T-cell (primary cell): ENCODE measurements at regions not wholly inside any gene's neighbourhood (a gene's known extent, or its start where the extent isn't known, plus 50 kb on each side); places are given as distances from the start of the nearest gene placed in this dataset.

Source experiments
- ATAC-seq, 4 experiments: fragments of 200-7000 bp in 3 of 4; fragments of 150-1000 bp in 1 of 4; cut with Tn5 transposase; replicated peaks in 1 of 4; 1 replicate in 3 of 4; 2 replicates in 1 of 4; pipeline ENCODE4 v1.10.0; 2021; ENCODE audit warnings: moderate library complexity in 3 of 4, mild to moderate bottlenecking in 2 of 4, moderate number of reproducible peaks in 1 of 4
- CTCF ChIA-PET, 2 donors: fragments of 300-600 bp; sonication (Branson Sonifier 250); formaldehyde crosslinking; loops; one replicate each; lab custom pipeline; 2022; ENCODE audit warnings: antibody characterized with exemption in 2 of 2; lab: Charles Lee
- POLR2A ChIA-PET, 2 donors: fragments of 300-600 bp; sonication (Branson Sonifier 250); formaldehyde crosslinking; loops; one replicate each; lab custom pipeline; 2022; ENCODE audit warnings: antibody characterized with exemption in 2 of 2; lab: Charles Lee
- DNase-seq, 35 experiments: peaks; one replicate each; pipeline versions ENCODE4 v3.0.0 to v3.0.0-alpha.2; 2013 to 2023
- H3K27ac ChIP-seq: one replicate; pipeline ENCODE4 v1.5.1; 2013; ENCODE audit warnings: low read length
- H3K27me3 ChIP-seq, 2 experiments: replicated peaks in 1 of 2; 1 replicate in 1 of 2; 2 replicates in 1 of 2; pipeline versions ENCODE4 v1.6.1 to v1.7.0; 2013; ENCODE audit warnings: low read length in 1 of 2, mixed read lengths in 1 of 2; ENCODE audit not compliant: control insufficient read depth in 2 of 2, insufficient read depth in 2 of 2; ENCODE audit errors: extremely low read depth in 1 of 2
- H3K36me3 ChIP-seq, 2 donors: 1 replicate in 1 of 2; 2 replicates in 1 of 2; pipeline versions ENCODE4 v1.6.1 to v1.7.0; 2013; ENCODE audit warnings: low read length in 1 of 2; ENCODE audit not compliant: control insufficient read depth in 2 of 2, insufficient read depth in 1 of 2; ENCODE audit errors: extremely low read depth in 1 of 2
- H3K4me1 ChIP-seq, 2 experiments: 1 replicate in 1 of 2; 2 replicates in 1 of 2; pipeline versions ENCODE4 v1.6.1 to v1.7.0; 2013; ENCODE audit warnings: low read length in 2 of 2, mixed read lengths in 1 of 2; ENCODE audit not compliant: insufficient read depth in 2 of 2, control insufficient read depth in 1 of 2; ENCODE audit errors: extremely low read depth in 1 of 2
- H3K4me3 ChIP-seq, 2 donors: 1 replicate in 1 of 2; 2 replicates in 1 of 2; pipeline versions ENCODE4 v1.5.1 to v1.7.0; 2013; ENCODE audit warnings: mild to moderate bottlenecking in 2 of 2, low read length in 1 of 2, moderate library complexity in 1 of 2; ENCODE audit not compliant: control insufficient read depth in 1 of 2; ENCODE audit errors: extremely low read depth in 1 of 2
- H3K9me3 ChIP-seq: 2 replicates; pipeline ENCODE4 v1.7.0; 2013
- H3K27ac Mint-ChIP-seq, 2 donors: one replicate each; pipeline ENCODE4 v1.8.0; 2020 to 2021; ENCODE audit warnings: mild to moderate bottlenecking in 2 of 2, mixed read lengths in 2 of 2
- H3K27me3 Mint-ChIP-seq, 2 donors: one replicate each; pipeline ENCODE4 v1.8.0; 2021 to 2022; ENCODE audit warnings: mixed read lengths in 2 of 2
- H3K36me3 Mint-ChIP-seq: one replicate; pipeline ENCODE4 v1.8.0; 2021; ENCODE audit warnings: mixed read lengths
- H3K4me1 Mint-ChIP-seq, 3 donors: one replicate each; pipeline ENCODE4 v1.8.0; 2020 to 2022; ENCODE audit warnings: mixed read lengths in 3 of 3, mild to moderate bottlenecking in 1 of 3
- H3K4me3 Mint-ChIP-seq, 3 donors: one replicate each; pipeline ENCODE4 v1.8.0; 2020 to 2022; ENCODE audit warnings: mild to moderate bottlenecking in 3 of 3, mixed read lengths in 3 of 3, moderate library complexity in 3 of 3
- H3K9me3 Mint-ChIP-seq, 3 donors: one replicate each; pipeline ENCODE4 v1.8.0; 2020 to 2022; ENCODE audit warnings: mixed read lengths in 3 of 3
- WGBS: methylation state at CpG from one replicate; pipeline ENCODE4 v1.1.5; 2013; ENCODE audit warnings: missing lambda C conversion rate; ENCODE audit not compliant: insufficient coverage; 5-methylcytosine and 5-hydroxymethylcytosine counted together

DNA sequence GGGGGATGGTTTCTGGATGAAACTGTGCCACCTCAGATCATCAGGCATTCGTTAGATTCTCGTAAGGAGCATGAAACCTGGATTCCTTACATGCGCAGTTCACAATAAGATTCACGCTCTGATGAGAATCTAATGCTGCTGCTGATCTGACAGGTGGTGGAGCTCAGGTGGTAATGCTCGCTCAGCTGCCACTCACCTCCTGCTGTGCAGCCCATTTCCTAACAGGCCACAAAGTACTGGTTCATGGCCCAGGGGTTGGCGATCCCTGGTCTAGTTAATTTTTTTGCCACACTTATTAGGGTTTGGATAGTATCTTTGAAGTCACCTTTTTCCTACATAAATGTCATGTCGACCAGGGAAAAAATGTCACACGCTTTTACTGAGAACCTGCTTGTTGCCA is 96.8 kb upstream of the MLIP start:
- DNase-seq (no peak), ATAC-seq (no peak)
- Histone ChIP-seq H3K27ac (no peak overlapping the region), H3K4me1 (no peaks in the 10 kb centered on the region), H3K9me3 (no peaks in the 10 kb centered on the region), H3K36me3 (no peaks in the 10 kb centered on the region), H3K4me3 (no peak overlapping the region), H3K27me3 (no peaks in the 10 kb centered on the region)
- 40% methylated on average over 1 of the region's 8 CpGs for WGBS
- Mint-ChIP-seq H3K27ac (no peak overlapping the region), H3K27me3 (peaks cover 2 to 10% of the 10 kb centered on the region in 2 donors), H3K4me3 (no peak overlapping the region), H3K4me1 (no peaks in the 10 kb centered on the region), H3K9me3 (no peaks in the 10 kb centered on the region), H3K36me3 (no peaks in the 10 kb centered on the region)
- ChIA-PET CTCF (no interaction called here), POLR2A (no interaction called here)

- H3K4me1 Mint-ChIP-seq = no peaks in the 10 kb centered on the region
- H3K36me3 Mint-ChIP-seq = no peaks in the 10 kb centered on the region
- Histone ChIP-seq H3K4me3 (no peak overlapping the region), H3K4me1 (no peaks in the 10 kb centered on the region), H3K27ac (no peak overlapping the region), H3K9me3 (no peaks in the 10 kb centered on the region), H3K27me3 (no peaks in the 10 kb centered on the region), H3K36me3 (no peaks in the 10 kb centered on the region)
- peaks cover 2 to 10% of the 10 kb centered on the region in 2 donors for H3K27me3 Mint-ChIP-seq
- ATAC-seq (no peak), DNase-seq (no peak)
- ChIA-PET CTCF (interaction anchor here in 1 of 2 donors (0.6 kb wide), 1 partner anchor 15 kb away, joined by 5 read pairs; no protein-coding TSS in a partner anchor), POLR2A (no interaction called here)
- no peak overlapping the region for H3K27ac Mint-ChIP-seq
- no peak overlapping the region for H3K4me3 Mint-ChIP-seq
- H3K9me3 Mint-ChIP-seq = no peaks in the 10 kb centered on the region
- WGBS = no CpG with 5 or more reads among the region's 2 CpGs
Observed at GRCh38 chr6:54017877-54018276, 93.4 kb upstream of the MLIP start.

GRCh38 chr6:54018722-54019121 is 92.5 kb upstream of the MLIP start:
- Histone ChIP-seq H3K27me3 (no peaks in the 10 kb centered on the region), H3K4me1 (no peaks in the 10 kb centered on the region), H3K9me3 (no peaks in the 10 kb centered on the region), H3K36me3 (no peaks in the 10 kb centered on the region), H3K4me3 (no peak overlapping the region), H3K27ac (no peak overlapping the region)
- H3K36me3 Mint-ChIP-seq = no peaks in the 10 kb centered on the region
- ATAC-seq (no peak), DNase-seq (no peak)
- peaks cover 2 to 10% of the 10 kb centered on the region in 2 donors for H3K27me3 Mint-ChIP-seq
- CTCF ChIA-PET = interaction anchor here in 1 of 2 donors (0.5 kb wide), 1 partner anchor 610 kb away, joined by 4 read pairs; no protein-coding TSS in a partner anchor
- H3K9me3 Mint-ChIP-seq = no peaks in the 10 kb centered on the region
- H3K27ac Mint-ChIP-seq = no peak overlapping the region
- H3K4me1 Mint-ChIP-seq = no peaks in the 10 kb centered on the region
- WGBS = no CpG with 5 or more reads among the region's 5 CpGs
- no peak overlapping the region for H3K4me3 Mint-ChIP-seq
- POLR2A ChIA-PET = no interaction called here

DNA sequence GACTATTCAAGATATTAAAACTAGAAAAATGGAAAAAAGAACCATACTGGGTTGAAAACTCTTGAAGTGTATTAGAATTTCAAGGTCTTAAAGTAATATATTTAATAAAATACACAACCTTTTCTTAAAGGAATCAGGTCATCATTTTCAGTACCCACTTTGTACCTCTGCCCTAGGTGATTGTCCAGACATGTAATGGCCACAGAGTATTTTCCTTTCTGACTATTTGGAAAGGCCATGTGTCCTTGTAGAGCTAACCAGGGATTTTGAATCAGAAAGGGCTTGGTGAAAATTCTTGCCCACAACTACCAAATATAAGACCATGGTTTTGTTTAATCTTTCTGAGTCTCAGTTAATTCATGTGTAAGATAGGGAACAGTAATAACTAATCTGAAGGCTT is 91.4 kb upstream of the MLIP start:
- POLR2A ChIA-PET = no interaction called here
- H3K4me1 ChIP-seq = no peaks in the 10 kb centered on the region
- H3K36me3 Mint-ChIP-seq = no peaks in the 10 kb centered on the region
- no peak overlapping the region for H3K4me3 Mint-ChIP-seq
- H3K4me3 ChIP-seq = no peak overlapping the region
- peaks cover 2 to 10% of the 10 kb centered on the region in 2 donors for H3K27me3 Mint-ChIP-seq
- no peak overlapping the region for H3K27ac ChIP-seq
- H3K36me3 ChIP-seq = no peaks in the 10 kb centered on the region
- H3K4me1 Mint-ChIP-seq = no peaks in the 10 kb centered on the region
- DNase-seq (no peak), ATAC-seq (no peak)
- H3K9me3 Mint-ChIP-seq = no peaks in the 10 kb centered on the region
- CTCF ChIA-PET = no interaction called here
- no peaks in the 10 kb centered on the region for H3K27me3 ChIP-seq
- no peak overlapping the region for H3K27ac Mint-ChIP-seq
- no peaks in the 10 kb centered on the region for H3K9me3 ChIP-seq

- ChIA-PET POLR2A (no interaction called here), CTCF (no interaction called here)
- no peak overlapping the region for H3K27ac ChIP-seq
- no peaks in the 10 kb centered on the region for H3K36me3 ChIP-seq
- no peaks in the 10 kb centered on the region for H3K4me1 ChIP-seq
- 66% methylated on average over 3 of the region's 3 CpGs for WGBS
- peaks cover 2 to 10% of the 10 kb centered on the region in 2 donors for H3K27me3 Mint-ChIP-seq
- no peaks in the 10 kb centered on the region for H3K9me3 Mint-ChIP-seq
- no peak for DNase-seq
- H3K36me3 Mint-ChIP-seq = no peaks in the 10 kb centered on the region
- no peak overlapping the region for H3K4me3 ChIP-seq
- no peak for ATAC-seq
- H3K4me1 Mint-ChIP-seq = no peaks in the 10 kb centered on the region
- no peak overlapping the region for H3K27ac Mint-ChIP-seq
- no peaks in the 10 kb centered on the region for H3K9me3 ChIP-seq
- H3K4me3 Mint-ChIP-seq = no peak overlapping the region
- H3K27me3 ChIP-seq = no peaks in the 10 kb centered on the region
Observed at GRCh38 chr6:54020334-54020733, 90.9 kb upstream of the MLIP start.

- no peaks in the 10 kb centered on the region for H3K9me3 Mint-ChIP-seq
- H3K4me1 ChIP-seq = no peaks in the 10 kb centered on the region
- no peaks in the 10 kb centered on the region for H3K36me3 Mint-ChIP-seq
- DNase-seq (no peak), ATAC-seq (no peak)
- no peak overlapping the region for H3K4me3 Mint-ChIP-seq
- no peaks in the 10 kb centered on the region for H3K4me1 Mint-ChIP-seq
- no peaks in the 10 kb centered on the region for H3K9me3 ChIP-seq
- POLR2A ChIA-PET = no interaction called here
- H3K4me3 ChIP-seq = no peak overlapping the region
- no peak overlapping the region for H3K27ac ChIP-seq
- no peaks in the 10 kb centered on the region for H3K36me3 ChIP-seq
- H3K27ac Mint-ChIP-seq = no peak overlapping the region
- CTCF ChIA-PET = no interaction called here
- no peaks in the 10 kb centered on the region for H3K27me3 Mint-ChIP-seq
- no peaks in the 10 kb centered on the region for H3K27me3 ChIP-seq
Observed at GRCh38 chr6:54026652-54027400, 84.4 kb upstream of the MLIP start.

DNA sequence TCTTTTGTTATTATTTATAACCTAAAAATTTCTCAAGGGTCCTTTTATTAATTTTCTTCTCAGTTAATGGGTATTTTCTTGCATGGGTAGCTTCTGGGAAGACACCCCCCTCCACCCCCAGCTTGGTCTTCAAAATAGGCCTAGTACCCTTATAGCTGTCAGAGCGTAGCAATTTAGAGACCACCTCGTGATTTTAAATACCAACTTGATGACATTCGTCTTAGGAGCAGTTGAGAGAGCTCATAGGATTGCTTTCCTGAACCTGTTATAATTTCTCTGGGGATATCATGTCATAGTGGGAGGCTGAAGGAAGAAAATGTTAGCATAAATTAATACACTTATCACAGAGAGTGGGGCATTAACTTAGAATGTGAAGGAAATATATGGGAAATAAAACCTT is 83.1 kb upstream of the MLIP start:
- H3K4me1 Mint-ChIP-seq = no peaks in the 10 kb centered on the region
- no peaks in the 10 kb centered on the region for H3K9me3 ChIP-seq
- no peaks in the 10 kb centered on the region for H3K27me3 ChIP-seq
- no peaks in the 10 kb centered on the region for H3K36me3 Mint-ChIP-seq
- ChIA-PET CTCF (no interaction called here), POLR2A (no interaction called here)
- no peak for DNase-seq
- H3K4me3 Mint-ChIP-seq = no peak overlapping the region
- H3K4me1 ChIP-seq = no peaks in the 10 kb centered on the region
- H3K4me3 ChIP-seq = no peak overlapping the region
- no peak overlapping the region for H3K27ac Mint-ChIP-seq
- no peak for ATAC-seq
- H3K27me3 Mint-ChIP-seq = no peaks in the 10 kb centered on the region
- WGBS = no CpG with 5 or more reads among the region's 3 CpGs
- H3K9me3 Mint-ChIP-seq = no peaks in the 10 kb centered on the region
- H3K36me3 ChIP-seq = no peaks in the 10 kb centered on the region
- H3K27ac ChIP-seq = no peak overlapping the region
